ENCODE measurements at regions not wholly inside any gene's neighbourhood (a gene's known extent, or its start where the extent isn't known, plus 50 kb on each side); places are given as distances from the start of the nearest gene placed in this dataset.

DNA sequence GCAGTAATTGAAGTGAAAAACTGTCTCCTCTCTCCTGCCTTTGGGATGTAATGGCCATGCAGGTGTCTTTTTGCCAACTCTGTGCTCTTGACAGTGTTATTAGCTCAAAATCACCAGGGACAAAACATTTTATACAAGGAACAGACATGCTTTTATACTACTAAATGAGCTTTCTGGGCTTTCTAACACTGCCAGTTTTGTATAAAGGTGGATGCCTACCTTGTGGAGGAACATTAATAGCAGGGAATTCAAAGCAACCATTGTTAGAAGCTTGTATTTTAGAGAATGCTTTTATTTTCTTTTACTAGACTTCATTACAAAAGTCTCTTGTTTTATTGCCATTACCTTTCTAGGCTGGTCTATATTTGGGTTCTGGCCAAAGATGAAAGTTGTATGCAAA is 54.7 kb upstream of the ARSJ start:
- DNase-seq (ENCODE audit: low read depth), result no peak
- H3K4me3 ChIP-seq (ENCODE audit: low read depth, low read length), result no peak overlapping the region
- TF ChIP-seq, protein P1, sequence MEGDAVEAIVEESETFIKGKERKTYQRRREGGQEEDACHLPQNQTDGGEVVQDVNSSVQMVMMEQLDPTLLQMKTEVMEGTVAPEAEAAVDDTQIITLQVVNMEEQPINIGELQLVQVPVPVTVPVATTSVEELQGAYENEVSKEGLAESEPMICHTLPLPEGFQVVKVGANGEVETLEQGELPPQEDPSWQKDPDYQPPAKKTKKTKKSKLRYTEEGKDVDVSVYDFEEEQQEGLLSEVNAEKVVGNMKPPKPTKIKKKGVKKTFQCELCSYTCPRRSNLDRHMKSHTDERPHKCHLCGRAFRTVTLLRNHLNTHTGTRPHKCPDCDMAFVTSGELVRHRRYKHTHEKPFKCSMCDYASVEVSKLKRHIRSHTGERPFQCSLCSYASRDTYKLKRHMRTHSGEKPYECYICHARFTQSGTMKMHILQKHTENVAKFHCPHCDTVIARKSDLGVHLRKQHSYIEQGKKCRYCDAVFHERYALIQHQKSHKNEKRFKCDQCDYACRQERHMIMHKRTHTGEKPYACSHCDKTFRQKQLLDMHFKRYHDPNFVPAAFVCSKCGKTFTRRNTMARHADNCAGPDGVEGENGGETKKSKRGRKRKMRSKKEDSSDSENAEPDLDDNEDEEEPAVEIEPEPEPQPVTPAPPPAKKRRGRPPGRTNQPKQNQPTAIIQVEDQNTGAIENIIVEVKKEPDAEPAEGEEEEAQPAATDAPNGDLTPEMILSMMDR (IDR thresholded peaks at IDR 0.05; ENCODE audit: insufficient read depth, low read depth, low read length), result no peak

DNA sequence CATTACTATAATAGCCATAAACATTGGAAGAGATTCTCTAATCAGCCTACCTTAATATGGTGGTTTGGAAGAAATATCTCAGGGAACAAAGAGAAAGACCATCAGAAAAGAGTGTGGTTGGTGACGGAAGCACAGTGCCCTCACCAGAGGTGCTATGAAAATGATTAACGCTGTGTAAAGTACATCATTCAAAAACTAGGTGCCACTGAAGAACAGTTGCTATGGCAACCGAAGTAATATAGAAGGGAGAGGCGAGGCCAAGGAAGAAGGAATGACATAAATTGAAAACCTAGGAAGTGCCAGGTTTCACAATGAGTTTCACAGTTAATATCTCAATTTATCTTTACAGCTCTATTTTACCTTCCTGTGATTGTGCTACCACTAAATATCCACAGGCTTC is 57.0 kb upstream of the ARSJ start:
- no peak overlapping the region for H3K4me3 ChIP-seq (ENCODE audit: low read depth, low read length)
- TF ChIP-seq, protein P1 (IDR thresholded peaks at IDR 0.05; ENCODE audit: insufficient read depth, low read depth, low read length), result no peak
- no peak for DNase-seq (ENCODE audit: low read depth)

DNA sequence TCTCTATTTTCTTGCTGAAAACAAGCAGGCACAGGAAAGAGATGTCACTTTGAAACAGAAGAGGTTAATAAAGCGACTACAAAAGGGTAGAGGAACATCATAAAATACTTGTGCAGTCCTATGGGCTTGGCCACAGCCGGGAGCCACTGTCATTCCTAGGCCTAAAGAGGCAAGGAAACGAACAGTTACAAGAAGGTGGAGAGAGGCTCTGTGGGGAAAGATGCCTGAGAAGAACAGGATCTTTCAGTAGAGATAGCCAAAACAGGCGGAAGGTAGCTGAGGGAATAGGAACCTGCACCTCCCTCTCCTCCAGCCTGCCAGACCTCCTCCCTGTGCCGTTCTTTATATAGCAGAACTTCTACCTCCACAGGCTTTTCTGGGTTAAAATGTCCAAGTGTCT is 57.4 kb upstream of the ARSJ start:
- TF ChIP-seq, protein P1 (IDR thresholded peaks at IDR 0.05; ENCODE audit: insufficient read depth, low read depth, low read length), result no peak
- no peak for DNase-seq (ENCODE audit: low read depth)
- H3K4me3 ChIP-seq (ENCODE audit: low read depth, low read length), result no peak overlapping the region

DNA sequence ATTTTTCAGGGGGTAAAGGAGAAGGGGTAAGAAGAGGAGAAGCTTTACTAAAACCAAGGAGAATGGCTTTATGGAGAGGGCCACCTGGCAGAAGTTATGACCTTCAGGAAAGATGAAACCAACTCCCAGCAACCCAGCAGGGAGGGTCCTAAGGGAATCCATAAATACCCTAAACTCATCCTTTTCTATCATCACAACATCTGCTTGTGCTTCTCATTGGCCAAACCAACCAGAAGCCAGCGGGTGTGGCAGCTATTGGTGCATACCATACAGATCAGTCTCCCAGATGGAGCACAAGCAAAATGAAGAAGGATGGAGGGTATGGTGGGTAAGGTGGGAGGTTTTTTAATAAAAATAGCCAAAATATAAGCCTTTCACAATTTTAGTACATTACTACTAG is 58.5 kb upstream of the ARSJ start:
- no peak overlapping the region for H3K4me3 ChIP-seq (ENCODE audit: low read depth, low read length)
- TF ChIP-seq, protein P1 (IDR thresholded peaks at IDR 0.05; ENCODE audit: insufficient read depth, low read depth, low read length), result no peak
- no peak for DNase-seq (ENCODE audit: low read depth)

DNA sequence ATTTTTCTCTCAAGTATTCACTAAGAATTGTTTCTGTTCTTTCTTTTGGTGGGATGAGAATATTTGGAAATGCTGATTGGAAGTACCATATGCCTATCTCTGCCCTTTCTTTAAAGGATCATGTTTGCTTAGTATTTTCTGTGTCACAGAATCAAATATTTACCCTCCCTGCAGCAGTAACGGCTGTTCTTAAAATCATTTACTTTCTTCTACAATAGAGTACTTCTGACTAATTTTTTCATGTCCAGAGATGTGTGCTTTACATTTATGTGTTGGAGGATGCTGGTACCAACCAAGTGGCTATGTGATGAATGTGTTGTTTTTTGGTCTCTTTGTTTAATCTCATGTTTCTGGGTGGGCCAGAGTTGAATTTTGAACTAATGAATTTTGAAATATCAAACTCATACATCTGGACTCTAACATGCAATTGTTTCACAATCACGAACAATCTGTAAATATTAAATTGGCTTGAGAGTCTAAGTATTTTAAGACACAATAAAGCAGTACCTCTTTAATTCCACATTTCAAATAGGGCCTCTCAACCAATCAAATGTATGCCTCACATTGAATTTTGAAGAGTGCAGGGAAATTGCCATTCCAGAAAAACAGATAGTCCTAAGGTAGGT is 59.4 kb upstream of the ARSJ start:
- TF ChIP-seq, protein P1 (IDR thresholded peaks at IDR 0.05; ENCODE audit: insufficient read depth, low read depth, low read length), result no peak
- H3K4me3 ChIP-seq (ENCODE audit: low read depth, low read length), result no peak overlapping the region
- DNase-seq (ENCODE audit: low read depth), result no peak

DNA sequence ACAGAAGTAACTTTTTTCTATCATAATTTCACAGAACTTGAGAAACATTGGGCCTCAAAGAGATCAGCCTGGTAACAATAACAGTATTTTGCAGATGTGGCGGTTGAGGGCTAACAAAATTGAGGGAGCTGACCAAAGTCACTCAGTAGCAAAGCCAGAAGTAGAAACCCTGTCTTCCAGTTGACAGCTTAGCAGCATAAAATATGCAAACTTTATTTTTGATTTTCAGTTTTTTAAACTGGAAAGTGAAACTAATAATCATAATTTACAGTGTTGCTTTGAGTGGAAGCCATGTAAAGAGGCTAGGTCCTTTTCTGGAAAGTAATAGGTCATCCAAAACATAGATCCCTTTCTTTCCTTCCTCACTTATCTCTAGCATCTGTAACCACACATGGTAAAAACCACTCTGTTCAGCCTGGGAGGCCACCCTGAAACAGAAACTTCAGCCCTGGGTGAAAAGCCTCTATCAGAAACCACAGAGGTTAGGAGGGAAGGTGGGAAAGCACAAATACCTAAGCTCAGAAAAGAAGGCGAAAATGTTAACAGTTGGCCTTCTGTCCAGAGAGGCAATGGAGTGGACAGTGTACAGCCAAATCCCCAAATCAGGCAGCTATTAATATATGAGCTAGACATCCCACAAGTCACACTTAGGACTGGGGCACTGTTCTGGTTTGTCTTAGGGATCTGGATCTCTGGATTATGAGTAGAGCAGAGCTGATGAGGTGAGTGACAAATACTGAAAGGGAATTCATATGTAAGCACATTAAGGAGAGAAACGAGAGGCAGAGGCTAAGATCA is 61.1 kb upstream of the ARSJ start:
- no peak overlapping the region for H3K4me3 ChIP-seq (ENCODE audit: low read depth, low read length)

More for the DNA sequence above, 61.1 kb upstream of the ARSJ start:
- peak; percentile 64 for DNase-seq (ENCODE audit: low read depth)
- TF ChIP-seq, protein P1 (IDR thresholded peaks at IDR 0.05; ENCODE audit: insufficient read depth, low read depth, low read length), result no peak

All from fibroblast of villous mesenchyme (primary cell).